HS-27A (cell line): ENCODE measurements at regions not wholly inside any gene's neighbourhood (a gene's known extent, or its start where the extent isn't known, plus 50 kb on each side); places are given as distances from the start of the nearest gene placed in this dataset.

ENCODE experiments used
- DNase-seq: peaks from one replicate; pipeline ENCODE4 v3.0.0-alpha.2; 2012; ENCODE audit warnings: low read depth, missing footprints

DNA sequence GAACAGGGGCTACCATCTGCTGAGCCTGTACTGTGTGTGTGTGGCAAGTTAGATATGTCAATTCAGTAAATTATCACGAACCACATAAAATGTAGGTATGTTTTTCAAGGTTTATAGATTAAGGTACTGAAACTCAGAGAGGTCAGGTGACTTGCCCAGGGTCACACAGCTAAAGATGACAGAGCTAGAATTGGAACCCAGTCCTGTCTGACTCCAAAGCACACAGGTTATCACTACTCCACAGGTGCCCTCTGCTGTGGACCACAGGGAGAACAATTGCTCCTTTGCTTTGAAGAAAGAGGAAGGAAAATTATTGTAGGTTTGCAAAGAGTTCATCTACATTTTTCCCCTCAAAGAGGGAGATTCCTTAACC is 229.7 kb upstream of the AGAP1 start:
- no peak for DNase-seq

DNA sequence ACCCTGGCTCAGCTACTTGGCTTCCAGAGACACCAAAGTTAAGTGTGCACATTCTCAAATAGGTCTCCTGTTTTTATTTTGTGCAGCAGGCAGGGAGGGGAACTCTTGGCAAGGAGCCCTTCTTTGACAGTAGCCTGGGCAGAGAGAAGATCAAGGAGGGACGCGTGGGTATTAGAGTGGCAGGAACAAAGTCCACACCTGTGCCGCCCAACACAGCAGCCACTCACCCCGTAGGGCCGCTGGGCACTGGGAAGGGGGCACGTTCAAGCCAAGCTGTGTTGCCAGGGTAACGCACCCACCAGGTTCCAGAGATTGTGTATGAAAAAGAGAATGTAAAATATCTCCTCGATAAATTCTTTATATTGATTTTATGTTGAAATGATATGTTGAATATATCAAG is 229.3 kb upstream of the AGAP1 start:
- DNase-seq: no peak

DNA sequence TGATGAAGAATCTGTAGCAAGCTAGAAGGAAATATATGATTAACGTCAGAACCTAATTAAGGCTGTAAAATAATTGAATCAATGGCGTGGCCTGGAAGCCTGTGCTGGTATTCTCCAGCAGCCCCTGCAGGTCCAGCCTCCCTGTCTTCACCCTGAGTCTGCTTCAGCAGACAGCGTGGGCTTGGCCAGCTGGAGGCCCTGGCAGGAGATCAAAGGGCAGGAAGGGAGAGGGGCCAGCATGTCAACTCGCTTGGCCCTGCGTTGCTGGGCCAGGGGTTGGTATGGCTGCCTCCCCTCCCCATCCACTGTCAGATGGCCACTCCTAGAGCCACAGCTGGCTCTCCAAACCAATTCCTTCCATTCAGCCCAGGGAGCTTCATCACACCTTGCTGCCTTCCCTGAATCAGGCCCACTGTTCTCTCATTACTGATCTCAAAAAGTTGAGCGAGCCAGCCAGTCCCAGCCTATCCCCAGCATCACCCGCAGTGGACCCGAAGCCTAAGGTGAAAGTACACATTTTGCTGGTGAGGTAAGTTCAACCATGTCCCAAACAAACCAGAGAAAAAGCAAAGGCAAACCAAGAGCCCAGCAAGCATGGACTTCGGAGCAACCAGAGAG is 228.4 kb upstream of the AGAP1 start:
- DNase-seq: no peak

DNA sequence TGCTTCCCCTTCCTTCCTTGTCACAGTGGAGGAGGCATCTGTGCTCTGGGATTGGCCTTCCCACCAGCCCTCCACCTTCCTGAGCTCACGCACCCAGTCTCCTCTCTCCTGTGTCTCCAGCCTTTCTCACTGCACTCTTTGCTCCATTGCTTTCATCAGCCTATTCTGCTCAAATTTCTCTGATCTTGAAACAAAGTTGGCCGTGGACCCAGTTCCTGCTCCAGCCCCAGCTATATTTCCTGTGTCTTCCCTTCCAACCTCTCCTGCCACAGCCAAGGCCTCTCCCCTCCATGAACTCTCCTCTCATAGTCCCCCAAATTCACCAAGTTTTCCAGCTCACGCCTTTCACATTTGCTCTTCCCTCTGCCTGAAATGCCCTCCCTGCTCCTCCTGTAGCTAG is 226.6 kb upstream of the AGAP1 start:
- DNase-seq: no peak

DNA sequence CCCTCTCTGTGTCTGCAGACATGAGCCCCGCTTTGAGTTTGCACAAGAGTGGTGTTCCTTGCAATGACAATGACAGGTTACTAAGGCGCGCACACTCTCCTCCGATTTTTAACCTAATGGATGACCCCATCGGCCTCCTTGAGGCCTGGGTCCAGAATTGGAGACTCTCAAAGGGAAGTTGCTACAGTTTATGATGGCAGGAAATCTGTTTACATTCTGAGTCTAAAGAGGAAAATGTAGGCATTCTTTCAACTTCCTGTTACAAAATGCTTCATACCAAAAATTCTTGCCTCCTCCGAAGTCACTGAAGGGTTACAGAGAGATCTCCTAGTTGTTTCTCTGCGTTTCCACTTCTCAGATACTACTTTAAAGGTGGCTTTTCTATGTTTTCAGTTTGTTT is 225.3 kb upstream of the AGAP1 start:
- DNase-seq: no peak

DNA sequence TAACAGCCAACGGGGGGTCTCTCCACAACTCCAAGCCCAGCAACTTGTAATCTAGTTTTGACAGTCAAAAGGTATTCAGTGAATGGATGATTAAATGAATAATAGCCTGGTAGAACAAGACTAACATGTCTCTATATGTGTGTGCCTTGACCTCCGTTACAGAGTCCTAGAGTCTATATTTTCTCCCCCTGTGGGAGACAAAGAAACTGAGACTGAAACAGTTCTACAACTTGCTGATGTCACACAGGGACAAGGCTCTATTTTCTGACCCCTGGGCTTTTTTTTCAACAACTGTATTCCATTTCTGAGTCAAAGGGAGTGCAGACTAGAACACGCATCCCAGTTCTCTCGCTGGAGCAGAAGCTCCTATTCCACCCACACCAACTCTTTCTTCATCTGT is 223.6 kb upstream of the AGAP1 start:
- no peak for DNase-seq

DNA sequence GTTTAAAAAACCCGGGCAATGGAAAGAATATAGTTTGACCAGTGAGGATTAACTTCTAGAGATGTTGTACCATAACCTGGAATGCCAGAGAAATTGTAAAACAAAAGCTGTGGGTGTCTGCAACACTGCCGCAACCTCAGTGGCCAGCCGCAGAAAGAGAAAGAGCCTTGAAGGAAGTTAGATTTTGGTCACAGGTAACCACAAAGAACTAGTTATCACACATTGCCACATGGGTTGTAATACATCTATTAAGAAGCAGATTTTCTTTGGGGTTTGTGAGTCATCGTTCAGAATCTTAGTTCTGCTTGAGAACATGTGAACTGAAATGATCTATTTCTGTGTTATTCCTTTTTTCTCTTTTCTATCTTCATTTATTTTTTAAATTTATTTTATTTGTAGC is 222.9 kb upstream of the AGAP1 start:
- DNase-seq: no peak

DNA sequence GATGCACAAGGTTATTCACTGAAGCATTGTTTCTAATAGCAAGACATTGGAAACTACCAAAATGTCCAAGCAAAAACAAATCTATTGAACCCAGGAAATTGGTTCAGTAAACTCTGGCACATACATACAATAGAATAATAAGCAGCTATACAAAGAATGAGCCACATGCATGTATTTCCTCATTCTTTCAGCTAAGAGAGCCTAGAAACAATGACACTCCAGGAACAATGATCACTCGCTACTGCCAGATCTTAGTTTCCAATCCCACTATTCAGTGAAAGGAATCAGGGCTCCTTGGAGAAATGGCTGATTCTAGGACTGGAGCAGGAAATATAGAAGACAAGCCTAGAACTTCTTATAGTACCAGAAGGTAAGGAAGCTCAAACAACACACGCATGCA is 221.9 kb upstream of the AGAP1 start:
- DNase-seq: no peak

DNA sequence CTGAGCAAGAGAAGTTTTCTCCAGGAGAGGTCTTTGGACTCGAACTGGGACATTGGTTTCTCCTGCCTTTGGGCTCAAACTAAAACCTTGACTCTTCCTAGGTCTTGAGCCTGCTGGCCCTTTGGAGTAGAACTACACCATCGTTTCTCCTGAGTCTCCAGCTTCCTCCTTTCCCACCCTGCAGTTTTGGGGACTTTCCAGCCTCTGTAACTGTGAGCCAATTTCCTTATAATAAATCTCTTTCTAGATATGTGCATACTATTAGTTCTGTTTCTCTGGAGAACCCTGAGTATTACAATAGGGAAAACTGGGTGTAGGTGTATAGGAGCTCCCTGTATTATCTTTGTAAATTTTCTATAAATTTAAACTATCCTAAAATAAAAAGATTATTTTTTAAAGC is 219.8 kb upstream of the AGAP1 start:
- no peak for DNase-seq

DNA sequence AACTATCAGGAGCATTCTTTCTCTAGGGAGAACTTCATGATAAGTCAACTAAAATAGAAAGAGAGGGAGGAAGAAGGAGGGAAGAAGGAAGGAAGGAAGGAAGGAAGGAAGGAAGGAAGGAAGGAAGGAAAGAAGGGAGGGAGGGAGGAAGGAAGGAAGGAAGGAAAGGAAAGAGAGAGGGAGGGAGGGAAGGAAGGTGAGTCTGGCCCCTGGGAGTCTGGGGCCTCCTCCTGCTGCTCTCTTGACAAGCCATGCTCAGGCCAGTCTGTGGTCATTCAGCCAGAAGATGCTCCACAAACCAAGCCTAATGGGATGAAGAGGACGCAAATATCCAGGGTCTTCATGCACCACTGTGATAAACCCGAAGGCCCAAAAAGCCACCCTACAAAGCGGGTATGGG is 216.4 kb upstream of the AGAP1 start:
- no peak for DNase-seq

DNA sequence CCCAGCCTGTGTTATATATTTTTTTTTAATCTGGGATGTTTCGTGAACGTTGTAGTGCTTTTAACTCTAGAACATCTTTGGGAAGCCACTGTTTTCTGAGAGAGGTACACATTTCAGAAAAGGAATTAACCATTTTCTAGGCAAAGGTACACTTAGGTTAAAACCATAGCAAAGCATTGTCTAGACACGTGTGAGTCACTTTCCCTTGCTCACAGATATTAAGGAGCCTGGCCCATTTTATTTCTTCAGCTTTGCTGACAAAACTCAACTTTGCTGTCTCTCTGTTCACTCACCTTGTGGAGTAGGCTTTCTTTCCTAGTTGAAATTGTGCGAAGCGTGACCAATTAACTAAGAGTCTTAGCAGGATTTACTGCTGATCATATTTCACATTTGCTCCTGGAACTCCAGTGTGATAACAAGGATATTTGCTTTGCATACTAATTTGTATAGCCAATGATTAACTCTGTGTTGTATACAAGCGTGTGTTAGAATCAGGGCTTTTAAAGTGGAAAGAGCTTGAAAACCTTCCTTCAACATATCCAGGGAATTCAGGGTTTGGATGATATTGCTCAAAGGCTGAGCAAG is 215.0 kb upstream of the AGAP1 start:
- DNase-seq: no peak

DNA sequence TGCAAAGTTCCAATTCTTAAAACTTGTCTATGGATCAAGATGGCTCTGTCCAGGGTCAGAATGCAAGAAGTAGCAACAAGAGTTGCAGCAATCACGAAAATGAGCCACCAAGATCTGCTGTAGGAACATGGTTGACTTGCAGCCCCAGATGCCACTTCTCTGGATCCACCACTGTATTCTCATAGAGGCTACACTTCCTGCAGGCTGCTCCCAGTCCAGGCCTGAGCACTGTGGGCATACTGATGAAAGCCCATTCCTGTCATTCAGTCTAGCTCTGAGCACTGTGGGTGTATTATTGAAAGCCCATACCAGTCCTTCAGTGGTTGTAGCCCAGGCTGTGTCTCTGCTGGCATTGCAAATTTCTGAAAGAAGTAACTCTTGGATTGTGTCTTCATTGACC is 213.9 kb upstream of the AGAP1 start:
- no peak for DNase-seq

DNA sequence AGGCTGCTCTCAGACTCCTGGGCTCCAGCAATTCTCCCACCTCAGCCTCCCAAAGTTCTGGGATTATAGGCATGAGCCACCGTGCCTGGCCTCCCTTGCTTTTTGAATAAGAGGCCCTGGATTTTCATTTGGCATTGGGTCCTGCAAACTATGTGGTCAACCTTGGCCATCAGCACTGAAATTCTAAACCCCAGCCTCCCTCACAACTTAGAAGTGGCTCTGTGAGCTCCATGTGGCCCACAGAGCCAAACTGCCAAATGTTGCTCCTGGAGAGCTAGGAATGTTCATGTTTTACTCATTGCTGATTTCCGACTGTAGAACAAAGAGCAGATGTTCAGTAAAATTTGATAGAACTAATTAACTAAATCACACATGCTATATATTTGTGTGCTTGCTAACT is 210.6 kb upstream of the AGAP1 start:
- DNase-seq: no peak

DNA sequence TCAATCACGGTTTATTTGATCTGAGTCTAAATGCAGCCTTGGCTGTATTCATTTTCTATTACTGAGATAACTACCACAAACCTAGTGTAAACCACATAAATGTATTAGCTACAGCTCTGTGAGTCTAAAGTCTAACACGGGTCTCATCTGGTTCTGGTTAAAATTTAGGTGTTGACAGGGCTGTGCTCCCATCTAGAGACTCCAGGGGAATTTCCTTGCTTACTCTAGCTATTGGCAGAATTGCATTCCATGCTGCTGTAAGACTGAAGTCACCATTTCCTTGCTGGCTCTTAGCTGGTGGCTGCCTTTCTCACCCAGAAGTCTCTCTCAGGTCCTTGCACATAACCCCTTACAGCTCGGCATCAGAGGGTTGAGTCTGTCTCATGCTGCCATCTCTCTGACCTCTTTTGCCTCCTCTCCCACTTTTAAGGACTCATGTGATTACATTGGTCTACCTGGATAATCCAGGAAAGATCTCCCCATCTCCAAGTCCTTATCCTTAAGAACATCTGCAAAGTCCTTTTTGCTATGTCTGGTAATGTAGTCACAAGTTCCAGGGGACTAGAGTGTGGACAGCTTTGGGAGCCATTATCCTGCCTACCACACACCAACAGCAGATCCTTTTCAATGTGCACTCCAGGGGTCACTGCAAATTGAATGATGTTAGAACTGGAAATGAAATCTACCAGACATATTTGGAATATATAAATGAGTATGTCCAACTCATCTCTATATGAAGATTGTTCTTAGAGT is 207.0 kb upstream of the AGAP1 start:
- no peak for DNase-seq

DNA sequence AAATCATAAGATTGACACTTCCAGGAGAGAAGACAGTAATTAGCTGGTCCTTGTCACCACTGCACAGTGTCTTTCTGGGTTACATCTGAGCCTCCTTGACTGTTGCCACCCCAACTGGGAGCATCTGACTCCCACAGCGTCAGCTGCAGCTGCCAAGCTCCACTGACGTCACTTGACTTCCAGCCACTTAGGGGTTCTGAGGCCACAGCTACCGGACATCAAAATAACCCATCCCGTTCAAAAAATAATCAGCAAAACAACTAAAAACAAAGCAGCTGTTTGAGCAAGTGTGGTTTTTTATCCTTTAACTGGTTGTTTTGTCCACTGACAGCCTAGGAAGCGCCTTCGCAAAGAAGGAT is 206.5 kb upstream of the AGAP1 start:
- DNase-seq: no peak

DNA sequence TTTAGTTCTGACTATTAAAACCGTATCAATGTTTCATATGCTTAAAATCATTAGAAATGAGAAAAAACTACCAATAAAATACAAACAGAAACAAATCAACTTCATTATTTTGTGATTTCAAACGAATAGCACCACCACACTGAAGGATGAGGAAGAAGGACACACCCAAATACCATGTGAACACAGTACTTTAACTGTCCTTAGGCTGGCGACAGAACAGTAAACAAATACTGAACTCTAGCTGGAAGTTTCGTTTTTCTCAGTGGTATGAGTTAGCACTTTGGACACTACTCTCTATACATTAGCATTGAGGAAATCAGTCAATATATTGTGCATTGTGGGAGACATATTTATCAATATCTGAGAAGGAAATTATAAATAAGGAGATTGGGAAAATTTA is 202.4 kb upstream of the AGAP1 start:
- DNase-seq: no peak

DNA sequence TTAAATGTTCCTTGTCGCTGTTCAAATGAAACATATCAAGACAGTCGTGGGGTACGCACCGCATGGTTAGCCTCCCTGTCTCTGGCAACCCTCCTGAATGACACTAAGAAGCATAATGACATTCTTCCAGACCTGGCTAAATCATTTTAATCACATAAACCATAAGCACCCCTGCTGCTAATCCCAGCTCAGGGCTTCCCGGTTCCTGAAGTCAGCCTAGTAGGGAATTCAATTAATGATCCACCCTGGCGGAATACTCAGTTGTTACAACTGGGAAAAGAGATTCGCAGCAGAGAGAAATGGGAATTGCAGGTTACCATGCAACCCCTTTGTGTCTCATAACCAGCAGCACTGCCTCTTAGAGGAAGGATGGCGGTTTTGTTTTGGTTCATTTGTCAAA is 200.8 kb upstream of the AGAP1 start:
- DNase-seq: no peak

DNA sequence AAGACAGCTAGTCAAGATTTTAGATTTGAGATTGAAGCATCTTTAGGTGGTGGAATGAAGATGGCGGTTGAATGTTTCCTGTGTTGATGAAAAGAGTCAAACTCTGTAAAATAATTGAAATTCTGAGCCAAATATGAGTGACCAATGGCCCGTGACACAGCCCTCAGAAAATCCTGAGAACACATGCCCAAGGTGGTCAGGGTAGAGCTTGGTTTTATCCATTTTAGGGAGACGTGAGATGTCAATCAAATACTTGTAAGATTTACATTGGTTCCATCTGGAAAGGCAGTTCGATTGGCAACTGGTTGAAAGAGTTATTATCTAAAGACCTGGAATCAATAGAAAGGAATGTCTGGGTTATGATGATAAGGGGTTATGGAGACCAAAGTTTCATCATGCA is 198.0 kb upstream of the AGAP1 start:
- DNase-seq: no peak

DNA sequence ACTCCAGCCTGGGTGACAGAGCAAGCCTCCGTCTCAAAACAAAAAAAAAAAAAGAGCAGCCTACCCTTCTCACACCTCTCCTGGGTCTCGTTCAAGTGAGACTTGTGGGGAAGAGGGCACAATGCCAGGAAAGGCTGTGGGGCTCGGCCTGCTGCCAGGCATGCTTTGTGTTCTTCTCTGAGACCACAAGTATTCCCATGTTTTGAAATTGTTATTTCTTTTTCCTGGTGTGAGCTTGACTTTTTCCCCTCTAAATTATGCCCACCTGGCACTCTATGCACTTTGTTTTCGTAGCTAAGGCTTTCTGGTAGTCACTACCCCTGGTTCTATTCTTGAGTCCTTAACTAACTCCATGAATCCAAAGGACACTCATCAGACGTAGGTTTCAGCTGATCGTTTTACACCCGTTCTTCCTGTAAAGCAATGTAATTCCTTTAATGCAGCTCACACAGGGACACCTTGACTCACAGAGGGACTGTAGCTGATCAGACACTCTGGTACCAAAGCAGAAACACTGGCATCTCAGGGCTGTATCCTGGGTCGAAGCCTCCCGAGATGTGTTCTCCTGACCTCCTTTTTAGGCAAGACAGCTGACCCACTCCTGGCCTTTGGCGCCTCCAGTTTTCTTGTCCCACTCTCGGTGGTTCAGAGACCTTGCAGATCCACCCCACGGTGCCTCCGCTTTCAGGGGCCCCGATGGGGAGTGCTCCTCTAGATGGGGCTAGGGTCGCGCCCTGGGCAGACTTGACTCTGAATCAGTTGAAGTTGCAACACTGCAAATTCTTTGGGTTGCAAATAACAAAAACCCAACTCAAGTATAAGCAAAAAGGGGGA is 193.3 kb upstream of the AGAP1 start:
- DNase-seq: no peak

DNA sequence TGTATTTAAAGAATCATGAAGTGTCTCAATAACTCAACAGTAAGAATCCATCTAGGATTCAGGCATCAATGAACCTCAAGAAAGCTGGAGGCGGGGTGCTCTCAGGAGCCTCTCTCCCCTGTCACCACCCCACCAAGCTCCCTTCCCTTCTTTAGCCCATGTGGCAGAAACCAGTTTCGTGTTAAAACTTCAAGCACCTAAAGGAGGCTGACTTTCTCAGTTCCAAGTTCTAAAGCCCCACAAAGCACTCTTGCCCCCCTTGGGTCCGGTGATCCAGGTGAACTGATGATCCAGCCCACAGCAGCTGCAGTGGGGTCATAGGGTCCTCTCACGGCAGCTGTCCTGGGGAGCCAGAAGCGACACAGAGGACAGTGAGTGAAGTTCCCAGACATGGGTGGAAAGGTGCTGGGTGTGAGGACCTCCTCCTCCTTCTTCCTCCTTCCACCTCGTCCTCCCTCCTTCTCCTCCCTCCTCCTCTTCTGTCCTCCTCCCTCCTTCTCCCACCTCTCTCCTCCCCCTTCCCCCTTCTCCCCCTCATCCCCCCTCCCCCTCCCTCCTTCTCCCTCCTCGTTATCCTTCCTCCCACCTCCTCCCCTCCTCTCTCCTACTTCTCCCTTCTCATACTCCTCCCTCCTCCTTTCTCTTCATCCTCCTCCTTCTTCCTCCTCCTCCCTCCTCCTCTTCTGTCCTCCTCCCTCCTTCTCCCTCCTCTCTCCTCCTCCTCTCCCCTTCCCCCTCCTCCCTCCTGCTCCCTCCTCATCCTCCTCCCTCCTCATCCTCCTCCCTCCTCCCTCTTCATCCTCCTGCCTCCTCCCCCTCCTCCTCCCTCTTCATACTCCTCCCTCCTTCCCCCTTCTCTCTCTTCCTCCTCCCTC is 192.4 kb upstream of the AGAP1 start:
- DNase-seq: no peak

DNA sequence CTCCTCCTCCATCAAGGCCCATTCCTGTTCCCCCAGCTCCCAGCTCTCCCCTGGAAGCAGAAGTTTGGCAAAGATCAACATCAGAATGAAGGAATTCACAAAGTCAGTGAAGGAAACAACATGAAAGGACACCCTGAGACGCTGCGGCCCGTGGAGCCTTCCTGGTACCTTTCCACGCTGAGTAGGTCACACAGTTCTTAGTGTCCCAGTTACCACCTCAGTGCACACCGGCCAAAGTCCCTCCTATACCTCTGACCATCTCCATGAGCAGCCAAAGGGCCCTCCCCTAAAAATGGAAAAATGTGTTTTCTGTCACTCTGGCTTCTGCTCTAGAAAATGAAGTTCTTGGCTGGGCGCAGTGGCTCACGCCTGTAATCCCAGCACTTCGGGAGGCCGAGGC is 191.6 kb upstream of the AGAP1 start:
- DNase-seq: no peak
